GM21367 (cell line): ENCODE measurements at regions not wholly inside any gene's neighbourhood (a gene's known extent, or its start where the extent isn't known, plus 50 kb on each side); places are given as distances from the start of the nearest gene placed in this dataset.
"Not testable (repeated sequence)": the region's sequence is repeated elsewhere in the genome, so short reads cannot be mapped to it uniquely, and the experiment has no call there.

Experiments
- ATAC-seq: cut with Tn5 transposase; IDR thresholded peaks from one replicate; pipeline ENCODE4 v1.9.1; 2021; ENCODE audit not compliant: unreplicated experiment

DNA sequence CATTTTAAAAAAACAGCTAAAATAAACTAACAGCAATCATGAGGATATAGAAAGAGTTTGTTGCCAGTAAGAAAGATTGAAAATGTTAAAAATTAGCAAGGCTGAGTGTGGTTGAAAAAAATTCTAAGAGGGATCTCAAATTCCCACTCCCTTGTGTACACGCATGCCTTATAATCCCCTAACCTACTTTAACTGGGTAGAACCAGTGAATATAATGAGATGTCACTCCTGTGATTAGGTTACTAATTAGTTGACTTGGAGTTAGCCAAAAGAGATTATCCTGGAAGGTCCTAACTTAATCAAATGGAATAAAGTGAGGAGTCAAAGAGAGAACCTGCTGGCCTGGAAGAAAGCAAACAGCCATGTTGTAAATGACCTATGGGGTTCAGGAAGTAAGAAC, 286.0 kb upstream of the TGFBR2 start:
- no peak for ATAC-seq

GRCh38 chr3:30321065-30321464, 285.3 kb upstream of the TGFBR2 start:
- no peak for ATAC-seq

DNA sequence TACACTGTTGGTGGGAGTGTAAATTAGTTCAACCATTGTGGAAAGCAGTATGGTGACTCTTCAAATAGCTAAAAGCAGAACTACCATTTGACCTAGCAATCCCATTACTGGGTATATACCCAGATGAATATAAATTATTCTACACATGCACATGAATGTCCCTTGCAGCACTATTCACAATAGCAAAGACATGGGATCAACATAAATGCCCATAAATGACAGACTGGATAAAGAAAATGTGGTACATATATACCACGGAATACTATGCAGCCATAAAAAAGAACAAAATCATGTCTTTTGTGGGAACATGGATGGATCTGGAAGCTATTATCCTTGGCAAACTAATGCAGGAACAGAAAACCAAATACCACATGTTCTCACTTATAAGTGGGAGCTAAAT, 282.8 kb upstream of the TGFBR2 start:
- ATAC-seq, result not testable (repeated sequence)

- no peak for ATAC-seq
Observed at GRCh38 chr3:30324587-30324986, 281.8 kb upstream of the TGFBR2 start.

GRCh38 chr3:30327976-30328375, 278.4 kb upstream of the TGFBR2 start:
- not testable (repeated sequence) for ATAC-seq

DNA sequence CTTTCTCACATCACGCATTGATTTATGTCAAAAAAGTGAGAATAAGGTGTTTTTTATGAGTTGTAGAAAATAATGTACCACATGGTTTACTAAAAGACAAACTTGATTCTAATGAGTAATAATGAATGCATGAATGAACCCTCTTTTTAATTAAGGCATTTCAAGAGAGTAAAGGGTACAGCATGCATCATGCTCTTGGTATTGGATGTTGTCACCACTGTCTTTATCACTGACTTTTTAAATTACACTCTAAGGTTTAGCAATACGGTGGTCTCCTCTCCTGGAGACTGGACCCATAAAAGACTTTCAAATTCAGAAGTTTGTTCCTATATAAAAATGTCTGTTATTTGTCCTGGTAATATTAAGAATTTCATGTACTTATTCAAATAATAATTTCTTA, 277.5 kb upstream of the TGFBR2 start:
- not testable (repeated sequence) for ATAC-seq

DNA sequence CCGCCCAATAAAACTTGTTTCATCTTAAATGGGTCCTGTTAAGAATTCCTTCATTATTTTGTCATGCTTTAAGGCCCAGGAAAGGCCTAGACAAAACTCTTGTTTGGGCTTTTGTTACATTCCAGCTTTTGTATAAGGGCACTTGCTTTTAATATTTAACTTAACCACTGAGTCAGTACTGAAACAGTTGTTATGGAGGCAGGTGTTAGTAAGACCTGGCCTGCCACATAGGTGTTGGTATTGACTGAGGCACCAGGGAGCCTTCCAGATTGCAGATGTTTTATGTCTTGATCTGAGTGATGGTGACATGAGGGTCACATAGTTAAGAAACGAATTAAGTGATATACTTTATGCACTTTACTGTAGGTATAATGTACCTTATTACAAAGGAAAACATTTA, 274.9 kb upstream of the TGFBR2 start:
- no peak for ATAC-seq

DNA sequence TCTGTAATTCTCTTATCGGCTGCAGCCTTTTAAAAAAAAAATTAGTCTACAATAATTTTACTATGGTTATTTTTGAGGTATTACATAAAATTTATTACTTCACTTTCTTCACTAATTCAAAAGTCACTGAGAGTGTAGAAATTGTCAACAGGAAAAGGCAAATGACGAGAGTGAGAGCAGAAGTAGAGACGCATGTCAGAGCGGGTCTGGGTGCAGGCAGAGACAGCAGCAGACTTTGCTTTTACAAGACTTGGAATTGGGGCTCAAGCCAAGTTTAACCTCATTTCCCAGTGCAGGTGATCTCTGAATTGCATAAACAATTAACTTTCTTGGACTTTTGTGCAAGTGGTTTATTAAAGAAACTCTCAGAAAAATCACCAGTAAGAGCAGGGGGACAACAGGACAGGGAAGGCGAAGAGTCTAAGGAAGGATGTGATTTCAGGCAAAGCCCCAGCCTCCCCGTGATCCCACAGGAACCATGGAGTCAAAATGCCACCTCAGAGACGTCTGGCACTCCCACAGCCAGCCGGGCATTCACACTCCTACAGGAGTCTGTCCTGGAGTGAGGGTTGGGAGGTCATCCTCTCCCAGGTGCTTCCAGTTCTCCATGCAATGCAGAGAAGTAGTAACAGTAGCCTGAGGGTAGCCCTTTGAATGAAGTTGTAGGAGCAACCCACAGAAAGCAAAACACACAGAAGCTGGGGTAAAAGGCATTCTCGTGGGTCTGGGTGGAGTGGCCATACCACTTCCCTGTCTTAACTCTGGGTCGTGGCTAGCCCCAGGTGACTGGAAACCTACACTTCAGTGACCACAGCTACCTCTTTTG, 274.0 kb upstream of the TGFBR2 start:
- no peak for ATAC-seq

DNA sequence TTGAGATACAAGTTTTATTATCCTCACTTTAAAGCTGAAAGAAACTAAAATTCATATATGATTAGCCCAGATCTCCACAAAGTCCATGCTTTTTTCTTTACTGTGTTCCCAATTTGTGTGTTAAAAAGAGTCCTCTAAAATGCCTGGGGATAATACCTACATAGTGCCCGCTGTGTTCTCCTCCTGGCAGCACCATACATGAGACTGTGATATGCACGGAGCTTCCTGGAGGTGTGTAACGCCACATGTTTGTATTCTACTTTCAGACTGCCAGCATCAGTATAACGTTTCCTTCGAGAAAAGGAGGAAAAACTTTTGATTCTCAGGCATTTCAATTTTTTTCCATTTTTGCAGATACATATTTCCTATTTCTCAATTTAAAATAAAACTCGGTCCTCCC, 273.3 kb upstream of the TGFBR2 start:
- ATAC-seq, result no peak

GRCh38 chr3:30333903-30334302, 272.5 kb upstream of the TGFBR2 start:
- ATAC-seq, result no peak

GRCh38 chr3:30340500-30340899, 265.9 kb upstream of the TGFBR2 start:
- ATAC-seq, result no peak

DNA sequence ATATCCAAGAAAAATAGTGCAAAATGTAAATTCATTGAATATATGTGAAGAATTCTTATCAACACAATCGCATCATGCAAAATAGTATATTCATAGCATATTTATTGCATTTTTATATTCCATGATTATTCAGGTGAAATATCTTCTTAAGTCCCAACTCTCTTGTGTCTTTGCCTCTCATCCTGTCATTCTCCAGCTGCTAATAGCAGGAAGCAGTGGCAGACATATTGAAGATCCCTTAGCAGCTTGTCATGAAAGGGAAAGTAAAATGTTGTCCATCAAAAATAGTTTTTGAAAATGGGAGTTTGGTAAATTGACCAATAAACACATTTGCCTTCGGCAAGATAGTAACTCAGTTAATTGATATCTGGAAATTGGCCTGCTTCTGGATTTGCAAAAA, 265.3 kb upstream of the TGFBR2 start:
- no peak for ATAC-seq

GRCh38 chr3:30341851-30342250, 264.6 kb upstream of the TGFBR2 start:
- no peak for ATAC-seq

GRCh38 chr3:30342318-30343060, 263.9 kb upstream of the TGFBR2 start:
- ATAC-seq, result no peak

- ATAC-seq, result no peak
Observed at GRCh38 chr3:30343067-30343831, 263.2 kb upstream of the TGFBR2 start.

DNA sequence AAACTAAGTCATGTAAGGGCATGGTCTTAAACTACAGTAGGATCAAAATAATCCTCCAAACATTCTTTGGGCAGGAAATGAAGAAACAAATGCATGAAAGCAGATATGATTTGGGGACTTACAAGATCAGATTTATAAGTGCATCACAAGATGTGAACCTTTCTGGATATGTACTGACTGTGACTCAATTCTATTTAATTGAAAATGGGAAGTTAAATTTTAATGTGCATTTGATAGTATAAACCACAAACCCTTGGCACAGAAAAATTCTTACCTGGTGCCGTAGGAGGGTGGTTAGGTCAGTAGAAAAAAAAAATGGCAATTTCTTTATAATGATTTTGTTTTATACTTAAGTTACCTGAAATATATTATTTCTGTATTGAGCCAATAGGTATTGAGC, 262.5 kb upstream of the TGFBR2 start:
- ATAC-seq, result no peak

- no peak for ATAC-seq
Observed at GRCh38 chr3:30344288-30344687, 262.1 kb upstream of the TGFBR2 start.

- ATAC-seq, result no peak
Observed at GRCh38 chr3:30346933-30347320, 259.5 kb upstream of the TGFBR2 start.

- peak; percentile 49 for ATAC-seq
Observed at GRCh38 chr3:30347679-30348216, 258.7 kb upstream of the TGFBR2 start.

GRCh38 chr3:30349507-30349906, 256.9 kb upstream of the TGFBR2 start:
- no peak for ATAC-seq

- no peak for ATAC-seq
Observed at GRCh38 chr3:30350011-30350410, 256.4 kb upstream of the TGFBR2 start.
